Fibroblast of lung (primary cell): ENCODE measurements at regions not wholly inside any gene's neighbourhood (a gene's known extent, or its start where the extent isn't known, plus 50 kb on each side); places are given as distances from the start of the nearest gene placed in this dataset.

ENCODE experiments used
- CTCF ChIP-seq, 2 donors: IDR thresholded peaks in 1 of 2; conservative IDR thresholded peaks in 1 of 2; 1 replicate in 1 of 2; 2 replicates in 1 of 2; pipeline ENCODE4 v1.5.1; 2011 to 2012; ENCODE audit warnings: low read length in 2 of 2, control low read depth in 1 of 2, inconsistent platforms in 1 of 2, low read depth in 1 of 2, mild to moderate bottlenecking in 1 of 2
- EZH2 ChIP-seq: IDR thresholded peaks from 2 replicates; pipeline ENCODE4 v1.5.1; 2012; ENCODE audit warnings: low read length, control low read depth, mild to moderate bottlenecking; ENCODE audit errors: missing control alignments

GRCh38 chr5:2288968-2289367 is 406.2 kb upstream of the IRX4 start:
- TF ChIP-seq EZH2, result no peak
- TF ChIP-seq CTCF (conservative IDR thresholded peaks at IDR 0.05 in 1 of 2, IDR thresholded peaks at IDR 0.05 in 1 of 2; ENCODE audit: low read depth in 1 of 2, low read length in 2 of 2), result no peak
